Epithelial cell of proximal tubule (primary cell): ENCODE measurements at regions not wholly inside any gene's neighbourhood (a gene's known extent, or its start where the extent isn't known, plus 50 kb on each side); places are given as distances from the start of the nearest gene placed in this dataset.

Experiments used
- DNase-seq: peaks from one replicate; pipeline ENCODE4 v3.0.0-alpha.2; 2011; ENCODE audit warnings: low read depth
- H3K4me3 ChIP-seq: 2 replicates; pipeline ENCODE4 v1.5.1; 2011; ENCODE audit warnings: low read depth, mild to moderate bottlenecking, low read length
- CTCF ChIP-seq: conservative IDR thresholded peaks from 2 replicates; pipeline ENCODE4 v1.5.1; 2012; ENCODE audit warnings: low read depth, mild to moderate bottlenecking, low read length

GRCh38 chr2:118521960-118522359 lies 325.5 kb downstream of the EN1 start:
- TF ChIP-seq CTCF, result no peak
- DNase-seq, result no peak
- H3K4me3 ChIP-seq, result no peak overlapping the region

- DNase-seq, result no peak
- TF ChIP-seq CTCF, result no peak
- no peak overlapping the region for H3K4me3 ChIP-seq
These were observed 326.2 kb downstream of the EN1 start for GRCh38 chr2:118521272-118521671.

GRCh38 chr2:118520246-118520645 lies 327.2 kb downstream of the EN1 start:
- no peak for DNase-seq
- TF ChIP-seq CTCF, result no peak
- H3K4me3 ChIP-seq, result no peak overlapping the region

DNA sequence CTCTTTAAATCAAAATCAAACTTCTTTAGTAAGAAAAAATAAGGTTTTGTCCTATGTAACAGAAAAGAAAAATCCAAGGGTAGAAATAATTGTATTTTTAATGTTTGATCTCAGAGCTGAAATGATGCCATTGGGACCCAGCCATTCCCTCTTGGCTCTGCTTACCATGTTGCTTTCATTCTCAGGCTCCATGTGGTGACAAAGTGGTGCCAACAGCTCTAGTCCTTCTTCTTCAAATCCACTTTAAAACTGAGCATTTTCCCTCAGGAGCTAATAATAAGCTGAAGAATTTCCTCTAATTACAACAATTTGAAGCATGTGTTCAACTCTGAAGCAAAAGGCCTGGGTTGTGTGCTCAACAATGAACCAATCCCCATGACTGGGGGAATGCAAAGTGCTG lies 327.9 kb downstream of the EN1 start:
- H3K4me3 ChIP-seq, result no peak overlapping the region
- no peak for TF ChIP-seq CTCF

DNA sequence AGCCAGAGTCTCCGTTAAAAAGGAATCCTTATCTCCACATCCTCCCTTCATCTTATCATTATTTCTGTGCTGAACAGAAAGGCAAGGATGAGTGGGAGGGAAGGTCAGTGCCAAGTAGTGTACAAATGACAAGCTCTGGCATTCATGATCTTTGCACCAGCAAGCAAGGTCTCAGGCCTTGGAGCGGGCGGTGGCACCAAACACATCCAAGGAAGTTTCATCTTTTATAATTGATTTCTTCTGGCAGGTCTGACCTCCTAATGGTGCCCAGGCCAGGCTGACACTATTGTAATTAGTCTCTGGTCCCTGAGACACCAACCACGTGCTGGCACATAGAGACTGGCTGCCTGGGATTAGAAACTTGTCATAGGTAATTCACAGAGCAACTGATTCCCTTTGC lies 336.6 kb downstream of the EN1 start:
- TF ChIP-seq CTCF, result no peak
- H3K4me3 ChIP-seq, result no peak overlapping the region
- no peak for DNase-seq

More for the DNA sequence above, 327.9 kb downstream of the EN1 start:
- no peak for DNase-seq

DNA sequence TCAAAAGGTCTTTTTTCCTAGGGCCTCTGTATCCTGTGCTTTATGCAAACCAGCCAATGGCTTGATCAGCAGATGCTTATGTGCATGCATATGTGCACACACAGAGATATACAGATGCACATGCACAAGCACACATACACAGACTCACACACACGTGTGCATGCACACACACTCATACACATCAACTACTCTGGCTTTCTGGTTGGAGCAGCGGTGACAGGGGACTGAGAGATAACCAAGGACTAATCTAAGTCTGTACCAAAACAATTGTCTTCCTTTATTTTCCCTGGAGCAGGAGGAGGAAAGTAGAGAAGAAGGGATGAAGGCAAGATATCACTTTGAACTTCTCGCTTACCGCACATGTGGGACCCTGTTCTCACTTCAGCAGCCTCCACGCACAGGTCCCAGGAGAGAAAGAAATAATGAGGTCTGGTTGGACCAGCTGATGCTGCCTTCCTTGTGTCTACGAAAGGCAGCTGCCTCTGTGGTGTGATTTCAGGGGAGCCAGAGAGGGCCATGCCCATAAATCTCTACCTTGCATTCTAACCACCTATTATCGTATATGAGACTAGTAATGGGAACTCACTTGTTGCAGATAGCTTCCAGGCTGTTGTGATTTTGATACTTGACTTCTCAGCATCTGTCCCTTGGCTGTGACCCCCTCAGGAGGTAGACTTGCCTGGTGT lies 338.0 kb downstream of the EN1 start:
- no peak overlapping the region for H3K4me3 ChIP-seq
- DNase-seq, result no peak
- no peak for TF ChIP-seq CTCF

DNA sequence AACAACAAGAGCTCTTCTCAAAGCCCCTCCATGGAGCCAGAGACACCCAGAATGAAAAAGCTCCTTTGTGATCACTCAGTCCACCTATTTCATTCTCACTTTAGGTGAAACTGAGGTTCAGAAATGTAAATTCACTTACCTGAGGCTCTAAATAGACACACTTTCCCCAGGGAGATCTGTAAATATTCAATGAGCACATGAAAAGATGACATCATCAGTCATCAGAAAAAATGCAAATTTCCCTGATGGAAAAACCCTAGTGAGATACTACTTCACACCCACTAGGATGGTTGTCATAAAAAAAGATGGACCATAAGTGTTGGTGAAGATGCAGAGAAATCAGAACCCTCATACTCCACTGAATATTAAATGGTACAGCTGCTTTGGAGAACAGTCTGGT lies 339.2 kb downstream of the EN1 start:
- H3K4me3 ChIP-seq, result no peak overlapping the region
- DNase-seq, result no peak
- TF ChIP-seq CTCF, result no peak
